C4-2B (cell line): ENCODE measurements at regions not wholly inside any gene's neighbourhood (a gene's known extent, or its start where the extent isn't known, plus 50 kb on each side); places are given as distances from the start of the nearest gene placed in this dataset.

Experiments used
- ZFX ChIP-seq: fragments of 450-650 bp; IDR thresholded peaks from 2 replicates; pipeline ENCODE4 v1.6.1; 2017
- TF ChIP-seq, protein P1 (sequence below): fragments of 450-650 bp; conservative IDR thresholded peaks from 2 replicates; pipeline ENCODE4 v1.5.1; 2017; ENCODE audit warnings: mild to moderate bottlenecking

DNA sequence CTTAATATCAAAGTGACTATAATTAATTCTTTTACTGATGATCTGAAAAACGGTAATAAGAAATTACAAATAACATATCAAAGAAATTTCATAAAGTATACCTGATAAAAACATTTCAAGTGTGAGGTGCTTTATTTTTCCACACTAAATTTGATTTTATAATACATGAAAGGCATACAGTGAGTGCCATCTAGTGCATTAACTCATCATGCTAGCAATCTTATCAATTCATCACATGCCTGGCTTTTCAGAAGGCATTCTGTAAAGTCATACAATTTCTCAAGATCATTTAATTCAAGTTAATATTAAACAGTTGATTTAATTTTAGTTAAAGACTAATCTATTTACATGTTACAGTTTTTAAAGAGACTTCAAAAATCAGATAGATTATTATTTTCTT lies 1020.9 kb downstream of the GATA3 start:
- TF ChIP-seq, protein P1, sequence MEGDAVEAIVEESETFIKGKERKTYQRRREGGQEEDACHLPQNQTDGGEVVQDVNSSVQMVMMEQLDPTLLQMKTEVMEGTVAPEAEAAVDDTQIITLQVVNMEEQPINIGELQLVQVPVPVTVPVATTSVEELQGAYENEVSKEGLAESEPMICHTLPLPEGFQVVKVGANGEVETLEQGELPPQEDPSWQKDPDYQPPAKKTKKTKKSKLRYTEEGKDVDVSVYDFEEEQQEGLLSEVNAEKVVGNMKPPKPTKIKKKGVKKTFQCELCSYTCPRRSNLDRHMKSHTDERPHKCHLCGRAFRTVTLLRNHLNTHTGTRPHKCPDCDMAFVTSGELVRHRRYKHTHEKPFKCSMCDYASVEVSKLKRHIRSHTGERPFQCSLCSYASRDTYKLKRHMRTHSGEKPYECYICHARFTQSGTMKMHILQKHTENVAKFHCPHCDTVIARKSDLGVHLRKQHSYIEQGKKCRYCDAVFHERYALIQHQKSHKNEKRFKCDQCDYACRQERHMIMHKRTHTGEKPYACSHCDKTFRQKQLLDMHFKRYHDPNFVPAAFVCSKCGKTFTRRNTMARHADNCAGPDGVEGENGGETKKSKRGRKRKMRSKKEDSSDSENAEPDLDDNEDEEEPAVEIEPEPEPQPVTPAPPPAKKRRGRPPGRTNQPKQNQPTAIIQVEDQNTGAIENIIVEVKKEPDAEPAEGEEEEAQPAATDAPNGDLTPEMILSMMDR, result no peak; the same call in 1 of the 2 replicates
- no peak for TF ChIP-seq ZFX
